HFFc6 (cell line): ENCODE measurements at regions not wholly inside any gene's neighbourhood (a gene's known extent, or its start where the extent isn't known, plus 50 kb on each side); places are given as distances from the start of the nearest gene placed in this dataset.
"Not testable (repeated sequence)": the region's sequence is repeated elsewhere in the genome, so short reads cannot be mapped to it uniquely, and the experiment has no call there.

Experiments used
- DNase-seq: peaks from one replicate; pipeline ENCODE4 v3.0.0-alpha.2; 2018
- H3K27ac Mint-ChIP-seq: 2 replicates; pipeline ENCODE4 v1.8.0; 2020; ENCODE audit warnings: mild to moderate bottlenecking, mixed read lengths
- H3K27me3 Mint-ChIP-seq: 2 replicates; pipeline ENCODE4 v1.8.0; 2021; ENCODE audit warnings: mild to moderate bottlenecking, moderate library complexity, mixed read lengths; ENCODE audit not compliant: insufficient read depth
- H3K36me3 Mint-ChIP-seq: 2 replicates; pipeline ENCODE4 v1.8.0; 2021; ENCODE audit warnings: low read depth, mixed read lengths
- H3K4me1 Mint-ChIP-seq: 2 replicates; pipeline ENCODE4 v1.8.0; 2020; ENCODE audit warnings: low read depth, mixed read lengths
- H3K4me3 Mint-ChIP-seq: 2 replicates; pipeline ENCODE4 v1.8.0; 2020; ENCODE audit warnings: mild to moderate bottlenecking, moderate library complexity, mixed read lengths
- H3K9me3 Mint-ChIP-seq: 2 replicates; pipeline ENCODE4 v1.8.0; 2020; ENCODE audit warnings: mild to moderate bottlenecking, mixed read lengths
- CTCF ChIP-seq: fragments of 200-600 bp; sonication (generic); IDR thresholded peaks from 2 replicates; pipeline ENCODE4 v1.5.0; 2021; ENCODE audit warnings: antibody characterized with exemption, mild to moderate bottlenecking

GRCh38 chr1:243074224-243074623 is 180.9 kb downstream of the CEP170 start:
- H3K36me3 Mint-ChIP-seq, H3K9me3 Mint-ChIP-seq, DNase-seq, H3K4me3 Mint-ChIP-seq, H3K27ac Mint-ChIP-seq, H3K4me1 Mint-ChIP-seq, H3K27me3 Mint-ChIP-seq: not testable (repeated sequence)

GRCh38 chr1:243067056-243067455 is 188.0 kb downstream of the CEP170 start:
- H3K9me3 Mint-ChIP-seq, H3K27me3 Mint-ChIP-seq, H3K27ac Mint-ChIP-seq, H3K4me1 Mint-ChIP-seq, H3K36me3 Mint-ChIP-seq, H3K4me3 Mint-ChIP-seq: not testable (repeated sequence)
- DNase-seq = peak; percentile 69

- H3K27ac Mint-ChIP-seq, H3K9me3 Mint-ChIP-seq, H3K4me1 Mint-ChIP-seq, H3K27me3 Mint-ChIP-seq, H3K36me3 Mint-ChIP-seq, DNase-seq, H3K4me3 Mint-ChIP-seq: not testable (repeated sequence)
These were observed 193.1 kb downstream of the CEP170 start for GRCh38 chr1:243061965-243062364.

- not testable (repeated sequence) for DNase-seq, H3K4me1 Mint-ChIP-seq, H3K4me3 Mint-ChIP-seq, H3K27ac Mint-ChIP-seq, H3K36me3 Mint-ChIP-seq, H3K9me3 Mint-ChIP-seq, H3K27me3 Mint-ChIP-seq
These were observed 199.6 kb downstream of the CEP170 start for GRCh38 chr1:243055510-243055909.

- H3K27ac Mint-ChIP-seq, H3K27me3 Mint-ChIP-seq, H3K4me3 Mint-ChIP-seq, H3K9me3 Mint-ChIP-seq, H3K36me3 Mint-ChIP-seq, H3K4me1 Mint-ChIP-seq, DNase-seq: not testable (repeated sequence)
These were observed 200.0 kb downstream of the CEP170 start for GRCh38 chr1:243055091-243055490.

GRCh38 chr1:243054681-243055080 is 200.4 kb downstream of the CEP170 start:
- not testable (repeated sequence) for H3K27ac Mint-ChIP-seq, H3K4me1 Mint-ChIP-seq, DNase-seq, H3K27me3 Mint-ChIP-seq, H3K9me3 Mint-ChIP-seq, H3K4me3 Mint-ChIP-seq, H3K36me3 Mint-ChIP-seq

GRCh38 chr1:243053048-243053447 is 202.0 kb downstream of the CEP170 start:
- not testable (repeated sequence) for H3K4me3 Mint-ChIP-seq, H3K27ac Mint-ChIP-seq, H3K4me1 Mint-ChIP-seq, H3K9me3 Mint-ChIP-seq, H3K36me3 Mint-ChIP-seq, DNase-seq, H3K27me3 Mint-ChIP-seq
- TF ChIP-seq CTCF = peak; percentile 18; the same call in 1 of the 2 replicates

GRCh38 chr1:243050613-243051012 is 204.5 kb downstream of the CEP170 start:
- not testable (repeated sequence) for H3K4me1 Mint-ChIP-seq, H3K27me3 Mint-ChIP-seq, H3K27ac Mint-ChIP-seq, DNase-seq, H3K36me3 Mint-ChIP-seq, H3K4me3 Mint-ChIP-seq, H3K9me3 Mint-ChIP-seq

GRCh38 chr1:243049716-243050115 is 205.4 kb downstream of the CEP170 start:
- not testable (repeated sequence) for H3K27ac Mint-ChIP-seq, DNase-seq, H3K4me3 Mint-ChIP-seq, H3K4me1 Mint-ChIP-seq, H3K36me3 Mint-ChIP-seq, H3K9me3 Mint-ChIP-seq, H3K27me3 Mint-ChIP-seq

GRCh38 chr1:243021365-243021764 is 233.7 kb downstream of the CEP170 start:
- not testable (repeated sequence) for H3K9me3 Mint-ChIP-seq

GRCh38 chr1:243019030-243019635 is 235.9 kb downstream of the CEP170 start:
- DNase-seq = peak; percentile 55
- H3K27ac Mint-ChIP-seq, H3K36me3 Mint-ChIP-seq, H3K27me3 Mint-ChIP-seq, H3K4me3 Mint-ChIP-seq, H3K9me3 Mint-ChIP-seq, H3K4me1 Mint-ChIP-seq: not testable (repeated sequence)

More at GRCh38 chr1:243021365-243021764, 233.7 kb downstream of the CEP170 start:
- H3K27ac Mint-ChIP-seq, H3K4me3 Mint-ChIP-seq, H3K27me3 Mint-ChIP-seq, H3K4me1 Mint-ChIP-seq, H3K36me3 Mint-ChIP-seq, DNase-seq: not testable (repeated sequence)

- not testable (repeated sequence) for H3K27me3 Mint-ChIP-seq, H3K4me3 Mint-ChIP-seq, DNase-seq, H3K4me1 Mint-ChIP-seq, H3K36me3 Mint-ChIP-seq, H3K9me3 Mint-ChIP-seq, H3K27ac Mint-ChIP-seq
These were observed 244.4 kb downstream of the CEP170 start for GRCh38 chr1:243010719-243011118.

- not testable (repeated sequence) for H3K27ac Mint-ChIP-seq, H3K27me3 Mint-ChIP-seq, H3K36me3 Mint-ChIP-seq, H3K9me3 Mint-ChIP-seq, H3K4me3 Mint-ChIP-seq, H3K4me1 Mint-ChIP-seq, DNase-seq
These were observed 254.1 kb downstream of the CEP170 start for GRCh38 chr1:243001003-243001402.

- H3K4me1 Mint-ChIP-seq, DNase-seq, H3K4me3 Mint-ChIP-seq, H3K9me3 Mint-ChIP-seq, H3K27ac Mint-ChIP-seq, H3K27me3 Mint-ChIP-seq, H3K36me3 Mint-ChIP-seq: not testable (repeated sequence)
These were observed 262.3 kb downstream of the CEP170 start for GRCh38 chr1:242992776-242993175.
